K562 (cell line): ENCODE measurements at regions not wholly inside any gene's neighbourhood (a gene's known extent, or its start where the extent isn't known, plus 50 kb on each side); places are given as distances from the start of the nearest gene placed in this dataset.

Experiments used
- ATAC-seq: fragments of 200-7000 bp; cut with Tn5 transposase; 3 replicates; pipeline ENCODE4 v1.9.1; 2020; ENCODE audit warnings: moderate library complexity
- BruUV-seq: library from RNA; stranded (reverse); fragments of 400-500 nt; replicated peaks from 2 replicates; lab custom pipeline; 2021; lab: Mats Ljungman, UMichigan
- CTCF ChIA-PET: fragments of 300-600 bp; formaldehyde crosslinking; extraction: SDS; loops from one replicate; lab custom pipeline; 2021; ENCODE audit warnings: low intra/inter-chr PET ratio; lab: Yijun Ruan, JAX
- POLR2A ChIA-PET: fragments of 300-600, 350-650 bp; sonication (Branson Sonifier 250); formaldehyde crosslinking; extraction: SDS; loops from one replicate; lab custom pipeline; 2021; ENCODE audit warnings: antibody characterized with exemption, inconsistent platforms; lab: Yijun Ruan, JAX
- DNase-seq, 4 experiments: peaks; one replicate each; pipeline versions ENCODE4 v3.0.0 to v3.0.0-alpha.2; 2011 to 2018; ENCODE audit warnings: low spot score in 3 of 4, mixed read lengths in 3 of 4; ENCODE audit errors: extremely low read depth in 1 of 4
- FAIRE-seq: peaks from 2 replicates; lab custom pipeline; 2011; peaks lifted over from hg19 to GRCh38; lab: Jason Lieb, UNC
- H2AFZ ChIP-seq: 2 replicates; pipeline ENCODE4 v1.6.0; 2011; ENCODE audit warnings: low read depth, low read length, control low read depth, inconsistent platforms
- H3K27ac ChIP-seq: fragments of 200-600 bp; 3 replicates; pipeline ENCODE4 v1.8.0; 2011; ENCODE audit warnings: low read depth, mild to moderate bottlenecking, control low read depth, inconsistent platforms, low read length, moderate library complexity, mixed read lengths; ENCODE audit errors: extremely low read depth
- H3K27me3 ChIP-seq, 2 experiments: fragments of 300-600 bp in 1 of 2; 2 replicates in 1 of 2; 3 replicates in 1 of 2; pipeline versions ENCODE4 v1.6.0 to v1.8.0; 2011; ENCODE audit warnings: inconsistent platforms in 2 of 2, low read length in 2 of 2, mild to moderate bottlenecking in 1 of 2, mixed read lengths in 1 of 2, moderate library complexity in 1 of 2; ENCODE audit not compliant: control insufficient read depth in 2 of 2, insufficient read depth in 2 of 2
- H3K36me3 ChIP-seq: fragments of 300-600 bp; 3 replicates; pipeline ENCODE4 v1.8.0; 2011; ENCODE audit warnings: mild to moderate bottlenecking, low read length, inconsistent platforms; ENCODE audit not compliant: control insufficient read depth, insufficient read depth
- H3K4me1 ChIP-seq, 2 experiments: fragments of 200-600 bp in 1 of 2; replicated peaks in 1 of 2; 2 replicates in 1 of 2; 3 replicates in 1 of 2; pipeline versions ENCODE4 v1.5.1 to v1.8.0; 2011; ENCODE audit warnings: inconsistent platforms in 2 of 2, low read length in 2 of 2, mild to moderate bottlenecking in 1 of 2, mixed read lengths in 1 of 2, moderate library complexity in 1 of 2; ENCODE audit not compliant: control insufficient read depth in 2 of 2, insufficient read depth in 2 of 2
- H3K4me2 ChIP-seq: 2 replicates; pipeline ENCODE4 v1.6.1; 2011; ENCODE audit warnings: low read length, control low read depth, inconsistent platforms, mixed read lengths; ENCODE audit not compliant: insufficient read depth
- H3K4me3 ChIP-seq: fragments of 200-600 bp; sonication (generic), shearing (Covaris generic); 2 replicates; pipeline ENCODE4 v1.5.1; 2016; ENCODE audit warnings: control low read depth, inconsistent platforms
- H3K79me2 ChIP-seq: fragments of 200-600 bp; 3 replicates; pipeline ENCODE4 v1.8.0; 2011; ENCODE audit warnings: low read length, inconsistent platforms; ENCODE audit not compliant: control insufficient read depth, insufficient read depth
- H3K9ac ChIP-seq, 2 experiments: 2 replicates each; pipeline versions ENCODE4 v1.6.0 to v1.6.1; 2011; ENCODE audit warnings: low read depth in 2 of 2, low read length in 2 of 2, control low read depth in 1 of 2, inconsistent platforms in 1 of 2, mild to moderate bottlenecking in 1 of 2, mixed read lengths in 1 of 2; ENCODE audit not compliant: insufficient read depth in 1 of 2
- H3K9me1 ChIP-seq: one replicate; pipeline ENCODE4 v1.6.0; 2011; ENCODE audit warnings: inconsistent platforms, mild to moderate bottlenecking, low read length, moderate library complexity; ENCODE audit not compliant: control insufficient read depth, insufficient read depth
- H3K9me3 ChIP-seq: replicated peaks from 2 replicates; pipeline ENCODE4 v1.5.1; 2011; ENCODE audit warnings: low read depth, low read length, inconsistent platforms; ENCODE audit not compliant: control insufficient read depth, insufficient read depth
- H4K20me1 ChIP-seq: replicated peaks from 2 replicates; pipeline ENCODE4 v1.6.1; 2011; ENCODE audit warnings: low read length, inconsistent platforms, mixed read lengths; ENCODE audit not compliant: control insufficient read depth, insufficient read depth
- AFF1 ChIP-seq, 2 experiments: fragments of 450-650 bp; IDR thresholded peaks; 2 replicates each; pipeline ENCODE4 v1.6.1; 2018; ENCODE audit warnings: mild to moderate bottlenecking in 2 of 2, low read depth in 1 of 2; ENCODE audit not compliant: partially characterized antibody in 2 of 2
- TFE3 ChIP-seq: fragments of 450-650 bp; formaldehyde crosslinking; IDR thresholded peaks from 2 replicates; pipeline ENCODE4 v1.4.0; 2020; ENCODE audit warnings: mild to moderate bottlenecking, mixed read lengths
- WGBS: fragments of 100-300 bp; shearing (Covaris generic); methylation state at CpG from one replicate; pipeline ENCODE4 v1.1.6; 2016; ENCODE audit warnings: low coverage, mixed read lengths; ENCODE audit not compliant: insufficient coverage; ENCODE audit errors: missing lambda C conversion rate; 5-methylcytosine and 5-hydroxymethylcytosine counted together
- in situ Hi-C: fragments of 300-500 bp; cut with MboI; formaldehyde crosslinking; loops from 4 replicates; pipeline ENCODE4 v1.15.0; 2018; ENCODE audit warnings: inconsistent platforms, mixed read lengths
- intact Hi-C: fragments of 100-400 bp; cut with micrococcal nuclease; formaldehyde crosslinking; loops from 2 replicates; pipeline ENCODE4 v1.14.2; 2022

DNA sequence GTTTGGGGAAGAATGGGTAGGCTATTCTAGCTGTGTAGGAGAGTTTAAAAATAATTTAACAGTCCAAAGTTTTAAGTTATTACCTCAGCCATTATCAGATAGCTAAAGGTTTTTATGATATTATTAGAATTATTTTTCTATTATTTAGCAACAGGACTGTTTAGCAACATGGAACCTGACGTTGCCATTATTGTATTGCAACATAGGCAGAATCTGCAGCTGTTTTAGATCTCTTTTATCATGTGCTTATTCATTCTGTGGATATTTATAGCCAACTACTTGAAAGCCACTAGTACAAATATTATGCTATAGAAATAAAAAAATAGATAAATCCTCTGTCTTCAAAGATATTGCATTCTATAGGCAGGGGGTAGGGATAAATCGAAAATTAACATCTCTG lies 382.0 kb upstream of the TRAM1L1 start:
- Histone ChIP-seq H2AFZ (no peak overlapping the region), H4K20me1 (no peaks in the 10 kb centered on the region), H3K9me1 (no peaks in the 10 kb centered on the region), H3K27me3 (no peaks in the 10 kb centered on the region), H3K79me2 (no peaks in the 10 kb centered on the region), H3K9me3 (no peaks in the 10 kb centered on the region), H3K27ac (no peak overlapping the region), H3K4me3 (no peak overlapping the region), H3K4me2 (no peak overlapping the region), H3K9ac (no peak overlapping the region), H3K36me3 (no peaks in the 10 kb centered on the region), H3K4me1 (no peaks in the 10 kb centered on the region)
- FAIRE-seq (no peak), ATAC-seq (no peak), DNase-seq (no peak)
- 0% methylated on average over 2 of the region's 2 CpGs for WGBS
- ChIA-PET CTCF (no interaction called here), POLR2A (no interaction called here)
- in situ Hi-C loops (no loop called here), intact Hi-C loops (no loop called here)
- TF ChIP-seq AFF1 (IDR thresholded peaks at IDR 0.05; ENCODE audit: low read depth in 1 of 2, partially characterized antibody in 2 of 2) = no peak
- TF ChIP-seq TFE3 (CRISPR knock-in tag) = no peak
- no TSS peak for BruUV-seq
